CD4-positive, CD25-positive, alpha-beta regulatory T cell (primary cell): ENCODE measurements at regions not wholly inside any gene's neighbourhood (a gene's known extent, or its start where the extent isn't known, plus 50 kb on each side); places are given as distances from the start of the nearest gene placed in this dataset.

Experiments used
- ATAC-seq, 2 donors: fragments of 150-1000 bp; cut with Tn5 transposase; one replicate each; pipeline ENCODE4 v1.10.0; 2021; ENCODE audit warnings: low read depth in 2 of 2, moderate number of reproducible peaks in 2 of 2, moderate library complexity in 1 of 2
- DNase-seq, 3 donors: peaks; one replicate each; pipeline versions ENCODE4 v3.0.0 to v3.0.0-alpha.2; 2012 to 2022; ENCODE audit warnings: mixed read lengths in 1 of 3
- H3K27ac ChIP-seq: one replicate; pipeline ENCODE4 v1.7.0; 2013; ENCODE audit warnings: mild to moderate bottlenecking, low read length; ENCODE audit not compliant: insufficient read depth, poor library complexity, severe bottlenecking
- H3K27me3 ChIP-seq: one replicate; pipeline ENCODE4 v1.7.0; 2013; ENCODE audit warnings: low read length; ENCODE audit not compliant: control insufficient read depth, insufficient read depth
- H3K36me3 ChIP-seq: one replicate; pipeline ENCODE4 v1.7.0; 2013; ENCODE audit warnings: mild to moderate bottlenecking, low read length, moderate library complexity; ENCODE audit not compliant: control insufficient read depth, insufficient read depth
- H3K4me1 ChIP-seq: 2 replicates; pipeline ENCODE4 v1.7.0; 2013; ENCODE audit warnings: mild to moderate bottlenecking, low read length; ENCODE audit not compliant: insufficient read depth, control insufficient read depth, poor library complexity, severe bottlenecking
- H3K4me3 ChIP-seq: one replicate; pipeline ENCODE4 v1.7.0; 2013; ENCODE audit warnings: low read depth, mild to moderate bottlenecking, low read length, moderate library complexity
- H3K9me3 ChIP-seq, 2 experiments: 1 replicate in 1 of 2; 2 replicates in 1 of 2; pipeline ENCODE4 v1.7.0; 2013; ENCODE audit warnings: low read length in 2 of 2, mild to moderate bottlenecking in 1 of 2, moderate library complexity in 1 of 2; ENCODE audit not compliant: control insufficient read depth in 2 of 2
- H3K27ac Mint-ChIP-seq, 3 donors: one replicate each; pipeline ENCODE4 v1.8.0; 2020 to 2022; ENCODE audit warnings: mild to moderate bottlenecking in 3 of 3, mixed read lengths in 3 of 3, moderate library complexity in 2 of 3
- H3K27me3 Mint-ChIP-seq: one replicate; pipeline ENCODE4 v1.8.0; 2022; ENCODE audit warnings: mild to moderate bottlenecking, mixed read lengths
- H3K36me3 Mint-ChIP-seq: one replicate; pipeline ENCODE4 v1.8.0; 2020; ENCODE audit warnings: mixed read lengths
- H3K4me1 Mint-ChIP-seq, 4 donors: one replicate each; pipeline ENCODE4 v1.8.0; 2020 to 2022; ENCODE audit warnings: mixed read lengths in 4 of 4, mild to moderate bottlenecking in 1 of 4
- H3K4me3 Mint-ChIP-seq, 4 donors: one replicate each; pipeline ENCODE4 v1.8.0; 2020 to 2022; ENCODE audit warnings: mild to moderate bottlenecking in 4 of 4, mixed read lengths in 4 of 4, moderate library complexity in 3 of 4
- H3K9me3 Mint-ChIP-seq, 7 donors: one replicate each; pipeline ENCODE4 v1.8.0; 2020 to 2022; ENCODE audit warnings: mixed read lengths in 7 of 7, mild to moderate bottlenecking in 3 of 7, moderate library complexity in 2 of 7

- H3K4me3 Mint-ChIP-seq = no peak overlapping the region
- no peak overlapping the region for H3K4me3 ChIP-seq
- no peaks in the 10 kb centered on the region for H3K27me3 Mint-ChIP-seq
- H3K9me3 ChIP-seq = no peaks in the 10 kb centered on the region
- no peaks in the 10 kb centered on the region for H3K36me3 Mint-ChIP-seq
- H3K27ac ChIP-seq = no peak overlapping the region
- ATAC-seq = no peak
- no peak for DNase-seq
- peaks cover 0 to 2% (median 0%) of the 10 kb centered on the region in 7 donors for H3K9me3 Mint-ChIP-seq
- H3K4me1 Mint-ChIP-seq = no peaks in the 10 kb centered on the region
- no peaks in the 10 kb centered on the region for H3K27me3 ChIP-seq
- no peaks in the 10 kb centered on the region for H3K4me1 ChIP-seq
- no peaks in the 10 kb centered on the region for H3K36me3 ChIP-seq
- H3K27ac Mint-ChIP-seq = no peak overlapping the region
Measured at GRCh38 chr15:94122516-94122915, 108.8 kb upstream of the MCTP2 start.

GRCh38 chr15:94119923-94120775 lies 111.2 kb upstream of the MCTP2 start:
- peaks cover 0 to 2% (median 0%) of the 10 kb centered on the region in 7 donors for H3K9me3 Mint-ChIP-seq
- Histone ChIP-seq H3K27ac (no peak overlapping the region), H3K27me3 (no peaks in the 10 kb centered on the region), H3K4me1 (no peaks in the 10 kb centered on the region), H3K9me3 (no peaks in the 10 kb centered on the region), H3K4me3 (no peak overlapping the region), H3K36me3 (no peaks in the 10 kb centered on the region)
- H3K27me3 Mint-ChIP-seq = no peaks in the 10 kb centered on the region
- ATAC-seq = peak; percentile 28 to 61
- no peaks in the 10 kb centered on the region for H3K4me1 Mint-ChIP-seq
- H3K36me3 Mint-ChIP-seq = no peaks in the 10 kb centered on the region
- no peak overlapping the region for H3K4me3 Mint-ChIP-seq
- DNase-seq = peak in 2 of 3 donors; percentile 39 to 73
- H3K27ac Mint-ChIP-seq = peak overlapping the region in 1 of 3 donors; percentile 12

- Histone ChIP-seq H3K4me1 (no peaks in the 10 kb centered on the region), H3K36me3 (no peaks in the 10 kb centered on the region), H3K9me3 (no peaks in the 10 kb centered on the region), H3K27me3 (no peaks in the 10 kb centered on the region), H3K4me3 (no peak overlapping the region), H3K27ac (no peak overlapping the region)
- DNase-seq (no peak), ATAC-seq (no peak)
- Mint-ChIP-seq H3K27me3 (no peaks in the 10 kb centered on the region), H3K27ac (no peak overlapping the region), H3K9me3 (peaks cover 0 to 2% (median 0%) of the 10 kb centered on the region in 7 donors), H3K4me3 (no peak overlapping the region), H3K4me1 (no peaks in the 10 kb centered on the region), H3K36me3 (no peaks in the 10 kb centered on the region)
Measured at GRCh38 chr15:94119298-94119811, 112.0 kb upstream of the MCTP2 start.

GRCh38 chr15:94110476-94111130 lies 120.8 kb upstream of the MCTP2 start:
- no peak overlapping the region for H3K27ac ChIP-seq
- H3K4me3 ChIP-seq = no peak overlapping the region
- H3K4me1 Mint-ChIP-seq = no peaks in the 10 kb centered on the region
- no peak for ATAC-seq
- H3K27me3 Mint-ChIP-seq = peaks cover 10% of the 10 kb centered on the region
- no peak overlapping the region for H3K4me3 Mint-ChIP-seq
- no peaks in the 10 kb centered on the region for H3K36me3 Mint-ChIP-seq
- H3K27ac Mint-ChIP-seq = no peak overlapping the region
- peaks cover 2% of the 10 kb centered on the region for H3K27me3 ChIP-seq
- no peaks in the 10 kb centered on the region for H3K4me1 ChIP-seq
- H3K9me3 Mint-ChIP-seq = peaks cover 0 to 5% (median 0%) of the 10 kb centered on the region in 7 donors
- no peaks in the 10 kb centered on the region for H3K36me3 ChIP-seq
- DNase-seq = no peak
- no peaks in the 10 kb centered on the region for H3K9me3 ChIP-seq

GRCh38 chr15:94107652-94108051 lies 123.7 kb upstream of the MCTP2 start:
- no peaks in the 10 kb centered on the region for H3K27me3 Mint-ChIP-seq
- H3K27me3 ChIP-seq = peaks cover 2% of the 10 kb centered on the region
- no peak for DNase-seq
- no peaks in the 10 kb centered on the region for H3K36me3 ChIP-seq
- no peak overlapping the region for H3K4me3 Mint-ChIP-seq
- H3K9me3 ChIP-seq = no peaks in the 10 kb centered on the region
- no peaks in the 10 kb centered on the region for H3K4me1 Mint-ChIP-seq
- H3K27ac Mint-ChIP-seq = no peak overlapping the region
- H3K27ac ChIP-seq = no peak overlapping the region
- no peak overlapping the region for H3K4me3 ChIP-seq
- no peak for ATAC-seq
- peaks cover 0 to 6% (median 2%) of the 10 kb centered on the region in 7 donors for H3K9me3 Mint-ChIP-seq
- H3K4me1 ChIP-seq = no peaks in the 10 kb centered on the region
- H3K36me3 Mint-ChIP-seq = no peaks in the 10 kb centered on the region

- no peak for DNase-seq
- no peaks in the 10 kb centered on the region for H3K4me1 Mint-ChIP-seq
- H3K36me3 ChIP-seq = no peaks in the 10 kb centered on the region
- H3K4me1 ChIP-seq = no peaks in the 10 kb centered on the region
- H3K27ac ChIP-seq = no peak overlapping the region
- H3K9me3 Mint-ChIP-seq = peaks cover 0 to 6% (median 3%) of the 10 kb centered on the region in 7 donors
- no peaks in the 10 kb centered on the region for H3K9me3 ChIP-seq
- no peaks in the 10 kb centered on the region for H3K27me3 ChIP-seq
- H3K27me3 Mint-ChIP-seq = no peaks in the 10 kb centered on the region
- no peak for ATAC-seq
- H3K36me3 Mint-ChIP-seq = no peaks in the 10 kb centered on the region
- no peak overlapping the region for H3K27ac Mint-ChIP-seq
- H3K4me3 Mint-ChIP-seq = no peak overlapping the region
- H3K4me3 ChIP-seq = no peak overlapping the region
Measured at GRCh38 chr15:94105760-94106159, 125.6 kb upstream of the MCTP2 start.

GRCh38 chr15:94100863-94101262 lies 130.5 kb upstream of the MCTP2 start:
- H3K36me3 Mint-ChIP-seq = no peaks in the 10 kb centered on the region
- no peak for ATAC-seq
- Histone ChIP-seq H3K9me3 (no peaks in the 10 kb centered on the region), H3K36me3 (no peaks in the 10 kb centered on the region), H3K4me3 (no peak overlapping the region), H3K27me3 (no peaks in the 10 kb centered on the region), H3K4me1 (no peaks in the 10 kb centered on the region), H3K27ac (no peak overlapping the region)
- H3K27me3 Mint-ChIP-seq = no peaks in the 10 kb centered on the region
- peaks cover 0 to 6% (median 2%) of the 10 kb centered on the region in 7 donors for H3K9me3 Mint-ChIP-seq
- DNase-seq = no peak
- H3K27ac Mint-ChIP-seq = no peak overlapping the region
- H3K4me3 Mint-ChIP-seq = no peak overlapping the region
- H3K4me1 Mint-ChIP-seq = no peaks in the 10 kb centered on the region
